ENCODE measurements at regions not wholly inside any gene's neighbourhood (a gene's known extent, or its start where the extent isn't known, plus 50 kb on each side); places are given as distances from the start of the nearest gene placed in this dataset.

- no peaks in the 10 kb centered on the region for H3K9me1 ChIP-seq (ENCODE audit: insufficient read depth, low read length)
- no peaks in the 10 kb centered on the region for H3K27me3 ChIP-seq (ENCODE audit: control insufficient read depth, insufficient read depth, low read length)
- CTCF ChIA-PET: no interaction called here
- H3K4me2 ChIP-seq (ENCODE audit: low read depth, low read length): no peak overlapping the region
- TF ChIP-seq CEBPB (IDR thresholded peaks at IDR 0.05; ENCODE audit: low read depth, low read length): no peak
- TF ChIP-seq RAD21 (IDR thresholded peaks at IDR 0.05; ENCODE audit: low read length): no peak
- TF ChIP-seq POLR2A (IDR thresholded peaks at IDR 0.05; ENCODE audit: low read depth, low read length): no peak
- TF ChIP-seq, protein P1, sequence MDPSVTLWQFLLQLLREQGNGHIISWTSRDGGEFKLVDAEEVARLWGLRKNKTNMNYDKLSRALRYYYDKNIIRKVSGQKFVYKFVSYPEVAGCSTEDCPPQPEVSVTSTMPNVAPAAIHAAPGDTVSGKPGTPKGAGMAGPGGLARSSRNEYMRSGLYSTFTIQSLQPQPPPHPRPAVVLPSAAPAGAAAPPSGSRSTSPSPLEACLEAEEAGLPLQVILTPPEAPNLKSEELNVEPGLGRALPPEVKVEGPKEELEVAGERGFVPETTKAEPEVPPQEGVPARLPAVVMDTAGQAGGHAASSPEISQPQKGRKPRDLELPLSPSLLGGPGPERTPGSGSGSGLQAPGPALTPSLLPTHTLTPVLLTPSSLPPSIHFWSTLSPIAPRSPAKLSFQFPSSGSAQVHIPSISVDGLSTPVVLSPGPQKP (IDR thresholded peaks at IDR 0.05; ENCODE audit: borderline replicate concordance, low read depth, low read length): no peak
- no peak for TF ChIP-seq MXI1 (IDR thresholded peaks at IDR 0.05; ENCODE audit: borderline replicate concordance, low read depth, low read length)
- TF ChIP-seq NFE2L2 (IDR thresholded peaks at IDR 0.05; ENCODE audit: low read depth, low read length): no peak
- TF ChIP-seq MAZ (IDR thresholded peaks at IDR 0.05; ENCODE audit: borderline replicate concordance, low read depth, low read length): no peak
- TF ChIP-seq, protein P2, sequence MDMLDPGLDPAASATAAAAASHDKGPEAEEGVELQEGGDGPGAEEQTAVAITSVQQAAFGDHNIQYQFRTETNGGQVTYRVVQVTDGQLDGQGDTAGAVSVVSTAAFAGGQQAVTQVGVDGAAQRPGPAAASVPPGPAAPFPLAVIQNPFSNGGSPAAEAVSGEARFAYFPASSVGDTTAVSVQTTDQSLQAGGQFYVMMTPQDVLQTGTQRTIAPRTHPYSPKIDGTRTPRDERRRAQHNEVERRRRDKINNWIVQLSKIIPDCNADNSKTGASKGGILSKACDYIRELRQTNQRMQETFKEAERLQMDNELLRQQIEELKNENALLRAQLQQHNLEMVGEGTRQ (IDR thresholded peaks at IDR 0.05; ENCODE audit: low read depth, low read length): no peak
- TF ChIP-seq BHLHE40 (IDR thresholded peaks at IDR 0.05; ENCODE audit: low read depth, low read length): no peak
- TF ChIP-seq SMC3 (IDR thresholded peaks at IDR 0.05; ENCODE audit: low read depth, low read length): no peak
- TF ChIP-seq FOS (IDR thresholded peaks at IDR 0.05; ENCODE audit: low read depth, low read length): no peak
- TF ChIP-seq CTCF (conservative IDR thresholded peaks at IDR 0.05; ENCODE audit: low read depth, low read length): no peak
- TF ChIP-seq CHD1 (IDR thresholded peaks at IDR 0.05; ENCODE audit: low read depth, low read length): no peak
- TF ChIP-seq RFX5 (IDR thresholded peaks at IDR 0.05; ENCODE audit: low read depth, low read length): no peak
- no peak for TF ChIP-seq RCOR1 (IDR thresholded peaks at IDR 0.05; ENCODE audit: insufficient replicate concordance, low read length)
- TF ChIP-seq MAFK (IDR thresholded peaks at IDR 0.05; ENCODE audit: low read depth, low read length): no peak
- intact Hi-C loops (cut with micrococcal nuclease) (no loop called here), in situ Hi-C loops (cut with MboI; ENCODE audit: low sequenced_read_pairs) (no loop called here), dilution Hi-C loops (cut with HindIII; ENCODE audit: low sequenced_read_pairs, unreplicated experiment) (no loop called here)
- no peak overlapping the region for H3K23ac ChIP-seq (ENCODE audit: low read depth, low read length)
- H2AK9ac ChIP-seq (replicated peaks; ENCODE audit: low read depth, low read length, poor library complexity): no peak overlapping the region
- peaks cover 21% of the 10 kb centered on the region for H3K9me3 ChIP-seq (ENCODE audit: control insufficient read depth, insufficient read depth, low read length)
- no peak overlapping the region for H3K9ac ChIP-seq (ENCODE audit: low read depth, low read length)
- H4K91ac ChIP-seq (ENCODE audit: insufficient read depth, low read depth, low read length): no peak overlapping the region
- no peak overlapping the region for H2AFZ ChIP-seq (replicated peaks; ENCODE audit: low read length, poor library complexity)
- no peaks in the 10 kb centered on the region for H3K79me1 ChIP-seq (ENCODE audit: low read depth in 1 of 2, low read length in 2 of 2)
- ATAC-seq (ENCODE audit: low read depth): no peak
- H3K4ac ChIP-seq (ENCODE audit: low read depth, low read length): no peak overlapping the region
- no peak overlapping the region for H3K27ac ChIP-seq (ENCODE audit: insufficient read depth, low read length)
- H4K20me1 ChIP-seq (ENCODE audit: insufficient read depth, low read length): no peaks in the 10 kb centered on the region
- no peak overlapping the region for H3K4me3 ChIP-seq (ENCODE audit: insufficient read depth, low read depth, low read length)
- BruUV-seq (replicated peaks): no TSS peak
- no peak overlapping the region for H2BK20ac ChIP-seq (ENCODE audit: low read depth, low read length)
- H2AK5ac ChIP-seq (ENCODE audit: low read depth, low read length): no peak overlapping the region
- no peak overlapping the region for H4K8ac ChIP-seq (ENCODE audit: low read depth in 2 of 2, low read length in 2 of 2)
- no peak overlapping the region for H3K56ac ChIP-seq (ENCODE audit: extremely low read depth, insufficient read depth, low read length)
- H3K4me1 ChIP-seq (ENCODE audit: control insufficient read depth, insufficient read depth, low read length): no peaks in the 10 kb centered on the region
- H2BK120ac ChIP-seq (ENCODE audit: low read depth, low read length): no peak overlapping the region
- no peak overlapping the region for H2BK5ac ChIP-seq (ENCODE audit: low read depth, low read length, poor library complexity, severe bottlenecking)
- no peak overlapping the region for H4K5ac ChIP-seq (ENCODE audit: low read depth, low read length)
- H3K36me3 ChIP-seq (ENCODE audit: control insufficient read depth, insufficient read depth, low read length): no peaks in the 10 kb centered on the region
- no CpG with 5 or more reads among the region's 2 CpGs for WGBS, 2 experiments (ENCODE audit: extremely low coverage in 2 of 2, insufficient read length in 1 of 2)
- POLR2A ChIA-PET (ENCODE audit: unreplicated experiment): no interaction called here
- no peak overlapping the region for H3K14ac ChIP-seq (replicated peaks; ENCODE audit: low read depth, low read length)
- H2BK15ac ChIP-seq (ENCODE audit: low read depth, low read length): no peak overlapping the region
- H3K18ac ChIP-seq (ENCODE audit: low read depth, low read length): no peak overlapping the region
- DNase-seq: no peak
Observed at GRCh38 chr5:145407300-145408047, 427.7 kb downstream of the PRELID2 start.

All from IMR-90 (cell line).